GM19324 (cell line): ENCODE measurements at regions not wholly inside any gene's neighbourhood (a gene's known extent, or its start where the extent isn't known, plus 50 kb on each side); places are given as distances from the start of the nearest gene placed in this dataset.
"Not testable (repeated sequence)": the region's sequence is repeated elsewhere in the genome, so short reads cannot be mapped to it uniquely, and the experiment has no call there.

Experiments used
- ATAC-seq: cut with Tn5 transposase; IDR thresholded peaks from one replicate; pipeline ENCODE4 v1.9.1; 2021; ENCODE audit warnings: mild to moderate bottlenecking, moderate library complexity; ENCODE audit not compliant: unreplicated experiment, low FRiP score

- no peak for ATAC-seq
Observed at GRCh38 chr7:13240349-13240748, 552.9 kb downstream of the ARL4A start.

GRCh38 chr7:13241416-13241815 lies 554.0 kb downstream of the ARL4A start:
- no peak for ATAC-seq

- ATAC-seq = no peak
Observed at GRCh38 chr7:13257661-13258060, 570.2 kb downstream of the ARL4A start.

GRCh38 chr7:13258386-13258785 lies 571.0 kb downstream of the ARL4A start:
- ATAC-seq = no peak

- no peak for ATAC-seq
Observed at GRCh38 chr7:13259930-13260329, 572.5 kb downstream of the ARL4A start.

DNA sequence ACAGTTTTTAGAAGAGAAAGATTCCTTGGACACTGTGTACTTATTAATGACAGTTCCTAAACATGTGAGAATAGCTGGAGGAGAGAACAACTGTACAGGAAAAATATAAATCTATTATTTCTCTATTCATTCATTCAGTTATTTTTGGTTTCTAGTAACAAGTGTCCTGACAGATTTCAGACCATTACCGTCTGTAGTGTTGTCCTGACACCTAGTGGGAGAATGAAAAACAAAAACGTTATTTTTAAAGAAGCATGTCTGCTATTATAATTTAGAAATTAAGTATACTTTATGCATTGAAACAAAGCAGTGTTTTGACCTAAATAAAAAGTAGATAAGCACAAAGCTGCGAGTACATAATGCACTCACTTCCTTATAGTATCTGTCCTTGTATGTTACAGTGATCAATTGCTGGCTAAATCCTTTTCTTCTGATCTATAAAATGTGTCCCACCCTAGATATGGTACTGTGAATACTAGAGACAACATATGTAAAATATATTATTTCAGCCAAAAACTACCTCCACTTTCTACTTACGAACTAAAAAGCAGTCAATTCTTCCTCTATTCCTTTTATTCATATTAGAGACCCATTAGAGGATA lies 575.6 kb downstream of the ARL4A start:
- no peak for ATAC-seq

- ATAC-seq = no peak
Observed at GRCh38 chr7:13265271-13265670, 577.8 kb downstream of the ARL4A start.

- ATAC-seq = not testable (repeated sequence)
Observed at GRCh38 chr7:13274205-13274604, 586.8 kb downstream of the ARL4A start.

DNA sequence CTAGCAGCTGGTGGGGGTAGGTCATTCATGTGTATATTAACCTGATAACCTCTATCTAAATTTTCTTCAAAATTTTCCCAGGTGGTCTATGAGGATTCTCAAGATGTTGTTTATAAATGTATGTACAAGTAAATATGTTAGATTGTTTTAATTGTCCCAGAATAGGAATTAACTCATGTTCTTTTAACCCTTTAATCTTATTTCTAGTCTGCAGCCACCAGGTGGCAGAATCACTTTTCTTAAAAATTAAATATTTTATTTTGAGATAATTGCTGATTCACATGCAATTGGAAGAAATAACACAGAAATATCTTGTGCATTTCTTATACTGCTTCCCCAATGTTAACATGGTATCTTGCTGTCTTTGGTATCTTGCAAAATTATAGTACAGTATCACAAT lies 589.5 kb downstream of the ARL4A start:
- ATAC-seq = no peak

DNA sequence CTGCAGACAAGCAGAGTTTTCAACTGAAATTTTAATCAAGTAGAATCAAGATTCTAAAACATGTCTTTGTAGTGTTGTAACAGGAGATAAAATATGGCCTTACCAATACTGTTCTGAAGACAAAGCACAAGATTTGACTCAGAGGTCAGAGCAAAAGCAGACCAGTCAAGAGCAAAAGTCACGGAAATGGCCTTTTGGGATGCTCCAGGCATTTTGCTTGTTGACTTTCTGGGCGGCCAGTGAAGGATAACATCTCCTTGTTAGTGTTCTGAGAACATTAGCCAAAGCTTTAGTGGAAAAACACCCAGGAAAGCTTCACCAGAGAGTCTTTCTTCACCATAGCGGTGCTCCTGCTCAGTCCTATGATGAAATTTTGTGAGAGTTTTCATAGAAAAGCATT lies 590.6 kb downstream of the ARL4A start:
- no peak for ATAC-seq

GRCh38 chr7:13279854-13280435 lies 592.5 kb downstream of the ARL4A start:
- no peak for ATAC-seq

GRCh38 chr7:13282377-13282980 lies 595.0 kb downstream of the ARL4A start:
- no peak for ATAC-seq

DNA sequence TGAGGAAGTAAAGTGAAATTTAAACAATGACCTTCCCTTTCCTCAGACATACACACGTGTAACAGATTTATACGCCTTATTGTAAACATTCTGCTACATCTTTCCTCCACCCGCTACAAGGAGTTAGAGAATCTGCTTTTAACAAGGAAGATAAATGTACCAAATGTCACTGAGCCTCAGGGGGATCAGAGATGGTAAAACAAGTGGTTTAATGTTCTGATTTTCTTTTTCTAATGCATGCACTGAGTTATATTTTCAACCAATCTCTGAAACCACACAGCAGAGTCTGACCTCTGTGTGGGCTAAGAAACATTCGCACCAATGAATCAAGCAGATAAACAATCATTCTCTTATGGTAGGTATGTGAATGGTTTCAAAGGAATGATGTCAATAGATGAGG lies 599.5 kb downstream of the ARL4A start:
- ATAC-seq = no peak

DNA sequence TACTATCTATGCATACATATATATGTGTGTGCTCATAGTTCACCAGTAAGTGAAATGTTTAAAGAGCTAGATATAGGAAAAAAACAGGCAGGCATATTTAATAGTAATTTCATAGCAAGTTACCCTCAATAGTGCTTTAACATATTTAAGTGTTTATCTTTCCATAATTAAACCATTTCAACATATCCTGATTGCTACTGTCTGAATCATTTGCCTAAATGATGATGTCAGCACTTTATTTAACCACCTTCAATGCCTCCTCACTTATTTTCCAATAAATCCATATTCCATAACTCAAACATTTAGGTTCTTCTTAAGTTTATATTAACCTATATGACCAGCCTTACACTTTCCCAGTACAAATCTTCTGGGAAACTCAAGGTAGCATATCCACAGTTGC lies 601.1 kb downstream of the ARL4A start:
- ATAC-seq = no peak

GRCh38 chr7:13290975-13291374 lies 603.5 kb downstream of the ARL4A start:
- ATAC-seq = no peak

- ATAC-seq = no peak
Observed at GRCh38 chr7:13293264-13294002, 606.0 kb downstream of the ARL4A start.

DNA sequence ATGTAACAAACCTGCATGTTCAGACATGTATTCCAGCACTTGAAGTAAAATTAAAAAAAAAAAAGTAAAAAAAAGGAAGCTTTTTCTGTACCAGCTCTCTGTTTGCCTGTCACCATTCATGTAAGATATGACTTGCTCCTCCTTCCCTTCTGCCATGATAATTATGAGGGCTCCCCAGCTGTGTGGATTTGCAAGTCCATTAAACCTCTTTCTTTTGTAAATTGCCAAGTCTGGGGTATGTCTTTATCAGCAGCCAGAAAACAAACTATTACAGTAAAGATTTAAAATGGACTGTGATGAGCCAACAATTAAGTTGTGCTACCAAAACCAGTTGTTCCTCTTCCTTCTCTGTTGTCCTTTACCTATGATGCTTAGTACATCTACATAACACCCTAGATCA lies 619.6 kb downstream of the ARL4A start:
- ATAC-seq = no peak

- no peak for ATAC-seq
Observed at GRCh38 chr7:13308423-13308822, 621.0 kb downstream of the ARL4A start.

DNA sequence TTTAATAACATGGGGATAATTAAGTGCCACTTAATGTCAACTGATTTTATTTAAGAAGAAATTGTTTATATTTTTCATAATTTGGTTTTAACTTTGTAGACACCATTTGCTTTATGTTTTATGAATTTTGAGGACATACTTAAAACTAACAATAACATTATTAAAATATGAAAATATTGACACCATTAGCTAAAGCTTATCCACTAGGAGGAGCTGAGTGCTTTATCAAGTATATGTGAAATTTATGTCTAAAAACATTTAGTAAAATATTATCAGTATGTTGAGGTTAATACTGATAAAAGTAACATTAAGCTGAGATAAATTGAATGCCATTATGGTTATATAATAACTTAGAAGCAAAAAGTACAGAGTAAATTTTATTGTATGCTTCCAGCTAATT lies 622.1 kb downstream of the ARL4A start:
- ATAC-seq = no peak

DNA sequence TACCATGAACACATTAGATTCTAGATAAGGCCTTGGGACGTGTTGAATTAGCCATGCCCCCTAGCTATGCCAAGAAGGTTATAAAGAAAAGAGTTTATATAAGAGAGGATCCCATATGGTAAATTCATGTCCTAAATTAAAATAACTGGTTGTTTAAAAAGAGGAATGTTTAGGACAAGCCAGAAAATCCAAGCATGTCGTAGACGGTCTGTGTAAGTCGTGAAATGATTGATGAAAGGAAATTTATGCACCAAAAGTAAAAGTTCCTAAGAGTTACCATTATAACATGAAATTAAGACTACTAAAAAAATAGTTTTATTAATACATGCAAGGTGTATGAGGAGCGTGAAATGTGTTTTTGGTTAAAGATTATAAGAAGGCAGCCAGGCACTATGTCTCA lies 624.9 kb downstream of the ARL4A start:
- ATAC-seq = no peak

DNA sequence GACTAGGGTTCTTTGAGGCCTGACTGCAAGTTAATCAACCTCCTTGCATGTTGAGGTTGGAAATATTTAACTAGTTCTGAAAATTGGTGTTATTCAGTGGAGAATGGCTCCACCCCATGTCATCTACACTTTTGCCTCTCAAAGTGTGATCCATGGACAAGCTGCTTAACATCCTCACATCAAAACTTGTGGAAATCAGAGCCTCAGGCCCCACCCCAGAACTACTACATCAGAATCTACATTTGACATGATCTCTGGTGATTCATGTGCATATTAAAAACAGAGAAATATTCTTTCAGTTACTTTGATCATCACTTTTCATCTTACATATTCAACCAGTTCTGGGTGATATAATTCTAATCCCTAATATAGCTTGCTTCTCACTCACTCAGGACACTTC lies 632.9 kb downstream of the ARL4A start:
- ATAC-seq = no peak

GRCh38 chr7:13321316-13321715 lies 633.9 kb downstream of the ARL4A start:
- ATAC-seq = no peak
